Panc1 (cell line): ENCODE measurements at regions not wholly inside any gene's neighbourhood (a gene's known extent, or its start where the extent isn't known, plus 50 kb on each side); places are given as distances from the start of the nearest gene placed in this dataset.

Experiments
- ATAC-seq: fragments of 200-7000 bp; cut with Tn5 transposase; 2 replicates; pipeline ENCODE4 v1.9.1; 2020; ENCODE audit warnings: mild to moderate bottlenecking, moderate library complexity
- BruUV-seq: library from RNA; stranded (reverse); fragments of 400-500 nt; replicated peaks from 2 replicates; lab custom pipeline; 2021; lab: Mats Ljungman, UMichigan
- CTCF ChIA-PET: fragments of 300-600 bp; sonication (Branson Sonifier 250); formaldehyde crosslinking; loops from one replicate; lab custom pipeline; 2022; ENCODE audit warnings: antibody characterized with exemption; lab: Charles Lee
- POLR2A ChIA-PET: fragments of 300-600 bp; sonication (Branson Sonifier 250); formaldehyde crosslinking; loops from one replicate; lab custom pipeline; 2022; ENCODE audit warnings: antibody characterized with exemption; lab: Charles Lee
- DNase-seq: peaks from one replicate; pipeline ENCODE4 v3.0.0-alpha.2; 2010; ENCODE audit warnings: low read depth, low spot score
- H3K27ac ChIP-seq: 2 replicates; pipeline ENCODE4 v1.5.1; 2011; ENCODE audit warnings: mild to moderate bottlenecking, low read length, inconsistent platforms
- H3K27me3 ChIP-seq: fragments of 200-500 bp; sonication (Bioruptor generic); 2 replicates; pipeline ENCODE4 v1.6.0; 2014; ENCODE audit warnings: low read length, inconsistent platforms; ENCODE audit not compliant: control insufficient read depth, insufficient read depth
- H3K36me3 ChIP-seq: fragments of 200-500 bp; sonication (Bioruptor generic); 2 replicates; pipeline ENCODE4 v1.5.1; 2014; ENCODE audit warnings: inconsistent platforms, mild to moderate bottlenecking, low read length, moderate library complexity; ENCODE audit not compliant: control insufficient read depth, insufficient read depth
- H3K4me1 ChIP-seq: 2 replicates; pipeline ENCODE4 v1.5.1; 2011; ENCODE audit warnings: inconsistent platforms, mild to moderate bottlenecking, low read length, moderate library complexity; ENCODE audit not compliant: control insufficient read depth, insufficient read depth
- H3K4me3 ChIP-seq, 2 experiments: 2 replicates each; pipeline ENCODE4 v1.5.1; 2011 to 2012; ENCODE audit warnings: low read depth in 2 of 2, low read length in 2 of 2, mild to moderate bottlenecking in 2 of 2, inconsistent platforms in 1 of 2, moderate library complexity in 1 of 2
- H3K9me3 ChIP-seq: fragments of 200-500 bp; sonication (Bioruptor generic); 2 replicates; pipeline ENCODE4 v1.5.1; 2014; ENCODE audit warnings: low read depth, mild to moderate bottlenecking, inconsistent platforms, low read length, moderate library complexity; ENCODE audit not compliant: control insufficient read depth, insufficient read depth
- CTCF ChIP-seq: fragments of 450-650 bp; IDR thresholded peaks from 2 replicates; pipeline ENCODE4 v1.5.1; 2017; ENCODE audit warnings: mild to moderate bottlenecking
- POLR2AphosphoS5 ChIP-seq: IDR thresholded peaks from 2 replicates; pipeline ENCODE4 v1.6.1; 2012; ENCODE audit warnings: mild to moderate bottlenecking, low read depth, low read length, moderate library complexity
- REST ChIP-seq, 2 experiments: IDR thresholded peaks; 2 replicates each; pipeline ENCODE4 v1.6.1; 2011 to 2012; ENCODE audit warnings: low read depth in 2 of 2, control low read depth in 1 of 2, low read length in 1 of 2, mild to moderate bottlenecking in 1 of 2, moderate library complexity in 1 of 2; ENCODE audit not compliant: insufficient read depth in 1 of 2
- SIN3A ChIP-seq: IDR thresholded peaks from 2 replicates; pipeline ENCODE4 v1.6.1; 2012; ENCODE audit warnings: low read depth, mild to moderate bottlenecking, low read length, moderate library complexity, borderline replicate concordance; ENCODE audit not compliant: insufficient read depth
- TCF7L2 ChIP-seq: IDR thresholded peaks from 2 replicates; pipeline ENCODE4 v1.6.1; 2011; ENCODE audit warnings: mild to moderate bottlenecking, low read depth, low read length, inconsistent platforms
- in situ Hi-C: cut with HindIII; loops from 2 replicates; pipeline ENCODE4 v1.10.0; 2016; ENCODE audit warnings: low sequenced_read_pairs, low pct_unique_long_range_greater_than_20kb
- intact Hi-C: fragments of 100-400 bp; cut with micrococcal nuclease; formaldehyde crosslinking; loops from one replicate; pipeline ENCODE4 v1.10.0; 2022; ENCODE audit not compliant: unreplicated experiment

GRCh38 chr6:92468066-92468465, 951.3 kb downstream of the EPHA7 start:
- Histone ChIP-seq H3K4me3 (no peak overlapping the region), H3K27ac (no peak overlapping the region), H3K27me3 (no peaks in the 10 kb centered on the region), H3K36me3 (no peaks in the 10 kb centered on the region), H3K9me3 (no peaks in the 10 kb centered on the region), H3K4me1 (no peaks in the 10 kb centered on the region)
- BruUV-seq, result no TSS peak
- TF ChIP-seq TCF7L2 (no peak), POLR2AphosphoS5 (no peak), CTCF (no peak), REST (IDR thresholded peaks at IDR 0.05; ENCODE audit: insufficient read depth in 1 of 2, low read depth in 2 of 2, low read length in 1 of 2) (no peak), SIN3A (no peak)
- DNase-seq, result no peak
- ATAC-seq, result no peak
- intact Hi-C loops, result no loop called here
- CTCF ChIA-PET, result no interaction called here
- in situ Hi-C loops, result no loop called here
- POLR2A ChIA-PET, result no interaction called here

GRCh38 chr6:92460133-92460532, 959.2 kb downstream of the EPHA7 start:
- TF ChIP-seq CTCF, result no peak
- TF ChIP-seq SIN3A, result no peak
- TF ChIP-seq TCF7L2, result no peak
- TF ChIP-seq POLR2AphosphoS5, result no peak
- no peak for TF ChIP-seq REST (IDR thresholded peaks at IDR 0.05; ENCODE audit: insufficient read depth in 1 of 2, low read depth in 2 of 2, low read length in 1 of 2)
- ChIA-PET POLR2A (no interaction called here), CTCF (interaction anchor here (0.6 kb wide), 1 partner anchor 374 kb away, joined by 4 read pairs; no protein-coding TSS in a partner anchor)
- Histone ChIP-seq H3K9me3 (no peaks in the 10 kb centered on the region), H3K36me3 (no peaks in the 10 kb centered on the region), H3K4me1 (no peaks in the 10 kb centered on the region), H3K27me3 (no peaks in the 10 kb centered on the region), H3K27ac (no peak overlapping the region), H3K4me3 (no peak overlapping the region)
- intact Hi-C loops (no loop called here), in situ Hi-C loops (no loop called here)
- no peak for DNase-seq
- BruUV-seq, result no TSS peak
- no peak for ATAC-seq
